Mesodermal cell (in vitro differentiated cells): ENCODE measurements at regions not wholly inside any gene's neighbourhood (a gene's known extent, or its start where the extent isn't known, plus 50 kb on each side); places are given as distances from the start of the nearest gene placed in this dataset.

Experiments
- H3K27ac ChIP-seq: 2 replicates; pipeline ENCODE4 v1.7.0; 2013; ENCODE audit warnings: mild to moderate bottlenecking, low read depth, low read length, moderate library complexity; ENCODE audit not compliant: severe bottlenecking
- H3K36me3 ChIP-seq: 2 replicates; pipeline ENCODE4 v1.7.1; 2013; ENCODE audit warnings: mild to moderate bottlenecking, low read length, moderate library complexity; ENCODE audit not compliant: control insufficient read depth, insufficient read depth
- H3K4me1 ChIP-seq: one replicate; pipeline ENCODE4 v1.7.1; 2013; ENCODE audit warnings: mild to moderate bottlenecking, low read length; ENCODE audit not compliant: insufficient read depth, control insufficient read depth, poor library complexity, severe bottlenecking
- H3K4me3 ChIP-seq: 2 replicates; pipeline ENCODE4 v1.7.0; 2013; ENCODE audit warnings: low read length, control low read depth, mild to moderate bottlenecking; ENCODE audit not compliant: insufficient read depth, poor library complexity, severe bottlenecking; ENCODE audit errors: extremely low read depth
- H3K9me3 ChIP-seq: 2 replicates; pipeline ENCODE4 v1.7.1; 2013; ENCODE audit warnings: mild to moderate bottlenecking, low read length, moderate library complexity; ENCODE audit not compliant: control insufficient read depth
- WGBS, 2 experiments: methylation state at CpG; one replicate each; pipeline ENCODE4 v1.1.5; 2013; ENCODE audit warnings: missing lambda C conversion rate in 2 of 2; ENCODE audit not compliant: insufficient coverage in 2 of 2; 5-methylcytosine and 5-hydroxymethylcytosine counted together

GRCh38 chr5:149441986-149442385, 62.9 kb upstream of the IL17B start:
- Histone ChIP-seq H3K4me1 (peaks cover 34% of the 10 kb centered on the region), H3K4me3 (no peak overlapping the region), H3K9me3 (peaks cover 11% of the 10 kb centered on the region), H3K27ac (no peak overlapping the region), H3K36me3 (no peaks in the 10 kb centered on the region)
- WGBS, 2 experiments = 84 to 89% methylated on average over 11 to 15 of the region's 15 CpGs

GRCh38 chr5:149441194-149441753, 62.2 kb upstream of the IL17B start:
- 91 to 93% methylated on average over 13 to 14 of the region's 14 CpGs for WGBS, 2 experiments
- Histone ChIP-seq H3K9me3 (peaks cover 11% of the 10 kb centered on the region), H3K4me1 (peaks cover 32% of the 10 kb centered on the region), H3K4me3 (no peak overlapping the region), H3K27ac (no peak overlapping the region), H3K36me3 (no peaks in the 10 kb centered on the region)

- peaks cover 24% of the 10 kb centered on the region for H3K4me1 ChIP-seq
- no peaks in the 10 kb centered on the region for H3K36me3 ChIP-seq
- peaks cover 11% of the 10 kb centered on the region for H3K9me3 ChIP-seq
- no peak overlapping the region for H3K4me3 ChIP-seq
- 78 to 100% methylated on average over 3 to 4 of the region's 8 CpGs for WGBS, 2 experiments
- no peak overlapping the region for H3K27ac ChIP-seq
Measured at GRCh38 chr5:149439899-149440542, 60.9 kb upstream of the IL17B start.

GRCh38 chr5:149438711-149439132, 59.6 kb upstream of the IL17B start:
- Histone ChIP-seq H3K4me3 (no peak overlapping the region), H3K9me3 (no peaks in the 10 kb centered on the region), H3K36me3 (no peaks in the 10 kb centered on the region), H3K4me1 (peaks cover 25% of the 10 kb centered on the region), H3K27ac (no peak overlapping the region)
- no CpG with 5 or more reads among the region's 1 CpG for WGBS, 2 experiments

- whole genome bisulfite sequencing, 2 experiments = 60 to 96% methylated on average over 2 of the region's 5 CpGs
- no peak overlapping the region for H3K27ac ChIP-seq
- no peaks in the 10 kb centered on the region for H3K36me3 ChIP-seq
- H3K9me3 ChIP-seq = no peaks in the 10 kb centered on the region
- H3K4me3 ChIP-seq = no peak overlapping the region
- peaks cover 22% of the 10 kb centered on the region for H3K4me1 ChIP-seq
Measured at GRCh38 chr5:149438281-149438680, 59.2 kb upstream of the IL17B start.

GRCh38 chr5:149437391-149438040, 58.4 kb upstream of the IL17B start:
- no peaks in the 10 kb centered on the region for H3K36me3 ChIP-seq
- peaks cover 19% of the 10 kb centered on the region for H3K4me1 ChIP-seq
- H3K27ac ChIP-seq = no peak overlapping the region
- WGBS, 2 experiments = 84 to 94% methylated on average over 7 of the region's 10 CpGs
- no peak overlapping the region for H3K4me3 ChIP-seq
- no peaks in the 10 kb centered on the region for H3K9me3 ChIP-seq

GRCh38 chr5:149435660-149436059, 56.6 kb upstream of the IL17B start:
- Histone ChIP-seq H3K36me3 (peaks cover 9% of the 10 kb centered on the region), H3K4me3 (no peak overlapping the region), H3K27ac (no peak overlapping the region), H3K9me3 (no peaks in the 10 kb centered on the region), H3K4me1 (peaks cover 22% of the 10 kb centered on the region)

GRCh38 chr5:149435015-149435376, 55.9 kb upstream of the IL17B start:
- Histone ChIP-seq H3K36me3 (peaks cover 15% of the 10 kb centered on the region), H3K4me3 (no peak overlapping the region), H3K27ac (no peak overlapping the region), H3K9me3 (no peaks in the 10 kb centered on the region), H3K4me1 (peaks cover 28% of the 10 kb centered on the region)
- WGBS, 2 experiments = 96 to 100% methylated on average over 7 of the region's 7 CpGs

- no peaks in the 10 kb centered on the region for H3K9me3 ChIP-seq
- no peak overlapping the region for H3K27ac ChIP-seq
- 52 to 75% methylated on average over 2 to 4 of the region's 7 CpGs for WGBS, 2 experiments
- H3K4me3 ChIP-seq = no peak overlapping the region
- peaks cover 21% of the 10 kb centered on the region for H3K36me3 ChIP-seq
- H3K4me1 ChIP-seq = peaks cover 23% of the 10 kb centered on the region
Measured at GRCh38 chr5:149434162-149435014, 55.3 kb upstream of the IL17B start.

GRCh38 chr5:149433524-149434131, 54.5 kb upstream of the IL17B start:
- Histone ChIP-seq H3K9me3 (no peaks in the 10 kb centered on the region), H3K27ac (no peak overlapping the region), H3K4me3 (no peak overlapping the region), H3K4me1 (peaks cover 17% of the 10 kb centered on the region), H3K36me3 (peaks cover 29% of the 10 kb centered on the region)
- WGBS, 2 experiments = 90 to 92% methylated on average over 2 to 5 of the region's 8 CpGs
